ENCODE measurements at regions not wholly inside any gene's neighbourhood (a gene's known extent, or its start where the extent isn't known, plus 50 kb on each side); places are given as distances from the start of the nearest gene placed in this dataset.
"Not testable (repeated sequence)": the region's sequence is repeated elsewhere in the genome, so short reads cannot be mapped to it uniquely, and the experiment has no call there.

- not testable (repeated sequence) for DNase-seq
Measured at GRCh38 chr4:142897518-142897917, 51.4 kb upstream of the INPP4B start.

GRCh38 chr4:142900622-142901021 is 54.5 kb upstream of the INPP4B start:
- DNase-seq: no peak

GRCh38 chr4:142901166-142901662 is 55.1 kb upstream of the INPP4B start:
- DNase-seq: no peak

GRCh38 chr4:142903617-142904016 is 57.5 kb upstream of the INPP4B start:
- not testable (repeated sequence) for DNase-seq

- no peak for DNase-seq
Measured at GRCh38 chr4:142909908-142910307, 63.8 kb upstream of the INPP4B start.

- no peak for DNase-seq
Measured at GRCh38 chr4:142913034-142913433, 66.9 kb upstream of the INPP4B start.

GRCh38 chr4:142913461-142914030 is 67.4 kb upstream of the INPP4B start:
- DNase-seq: no peak

GRCh38 chr4:142917678-142918077 is 71.6 kb upstream of the INPP4B start:
- peak; percentile 55 for DNase-seq

GRCh38 chr4:142922720-142923119 is 76.6 kb upstream of the INPP4B start:
- no peak for DNase-seq

GRCh38 chr4:142923619-142924018 is 77.5 kb upstream of the INPP4B start:
- no peak for DNase-seq

GRCh38 chr4:142925161-142925560 is 79.1 kb upstream of the INPP4B start:
- no peak for DNase-seq

GRCh38 chr4:142927721-142928120 is 81.6 kb upstream of the INPP4B start:
- DNase-seq: no peak

- DNase-seq: peak; percentile 31
Measured at GRCh38 chr4:142929526-142929925, 83.4 kb upstream of the INPP4B start.

GRCh38 chr4:142933207-142933606 is 87.1 kb upstream of the INPP4B start:
- no peak for DNase-seq

GRCh38 chr4:142940425-142941330 is 94.6 kb upstream of the INPP4B start:
- no peak for DNase-seq

- DNase-seq: no peak
Measured at GRCh38 chr4:142944565-142944964, 98.5 kb upstream of the INPP4B start.

- DNase-seq: no peak
Measured at GRCh38 chr4:142952821-142953580, 106.9 kb upstream of the INPP4B start.

GRCh38 chr4:142954415-142954814 is 108.3 kb upstream of the INPP4B start:
- DNase-seq: no peak

- DNase-seq: no peak
Measured at GRCh38 chr4:142955501-142955900, 109.4 kb upstream of the INPP4B start.

- no peak for DNase-seq
Measured at GRCh38 chr4:142959173-142959572, 113.1 kb upstream of the INPP4B start.

GRCh38 chr4:142960126-142960525 is 114.0 kb upstream of the INPP4B start:
- DNase-seq: peak; percentile 27

GRCh38 chr4:142960867-142961644 is 115.0 kb upstream of the INPP4B start:
- peak; percentile 62 for DNase-seq

- DNase-seq: peak; percentile 93
Measured at GRCh38 chr4:142961866-142962265, 115.8 kb upstream of the INPP4B start.
